Fibroblast of skin of left quadriceps (primary cell): ENCODE measurements at regions not wholly inside any gene's neighbourhood (a gene's known extent, or its start where the extent isn't known, plus 50 kb on each side); places are given as distances from the start of the nearest gene placed in this dataset.
A peak's percentile ranks its signal among the peaks of the same experiment; 100 is the strongest.

Source experiments
- DNase-seq, 2 experiments: peaks; one replicate each; pipeline ENCODE4 v3.0.0-alpha.2; 2013; ENCODE audit warnings: low read depth in 2 of 2

DNA sequence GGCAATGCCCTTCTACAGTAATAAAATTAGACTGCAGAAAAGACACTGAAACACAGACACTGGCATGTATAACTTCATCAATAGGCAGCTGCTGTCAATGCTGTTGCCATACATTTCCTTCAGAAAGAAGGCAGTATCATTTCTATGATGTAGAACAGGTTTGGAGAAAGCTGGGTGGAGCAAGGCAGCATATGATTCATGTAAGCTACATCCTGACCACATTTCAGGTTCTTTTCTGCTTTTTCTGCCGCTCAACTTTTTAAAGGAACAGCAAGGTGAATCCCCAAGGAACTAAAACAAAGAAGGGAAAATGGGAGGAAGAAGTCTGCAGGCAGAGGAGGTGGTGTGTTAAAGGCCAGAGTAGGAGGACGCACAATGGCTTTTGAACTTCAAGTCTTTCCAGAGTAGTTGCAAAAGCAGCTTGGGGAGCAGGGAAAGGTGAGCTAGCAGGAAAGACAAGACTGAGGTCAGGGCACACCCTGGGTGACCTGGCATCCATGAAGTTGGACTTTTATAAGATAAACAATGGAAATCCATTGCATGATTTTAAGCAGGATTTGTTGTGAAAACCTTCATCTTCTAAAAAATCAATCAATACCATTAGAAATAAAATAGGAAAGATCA lies 142.1 kb downstream of the MED10 start:
- no peak for DNase-seq

GRCh38 chr5:6235726-6236125 lies 142.6 kb downstream of the MED10 start:
- no peak for DNase-seq

DNA sequence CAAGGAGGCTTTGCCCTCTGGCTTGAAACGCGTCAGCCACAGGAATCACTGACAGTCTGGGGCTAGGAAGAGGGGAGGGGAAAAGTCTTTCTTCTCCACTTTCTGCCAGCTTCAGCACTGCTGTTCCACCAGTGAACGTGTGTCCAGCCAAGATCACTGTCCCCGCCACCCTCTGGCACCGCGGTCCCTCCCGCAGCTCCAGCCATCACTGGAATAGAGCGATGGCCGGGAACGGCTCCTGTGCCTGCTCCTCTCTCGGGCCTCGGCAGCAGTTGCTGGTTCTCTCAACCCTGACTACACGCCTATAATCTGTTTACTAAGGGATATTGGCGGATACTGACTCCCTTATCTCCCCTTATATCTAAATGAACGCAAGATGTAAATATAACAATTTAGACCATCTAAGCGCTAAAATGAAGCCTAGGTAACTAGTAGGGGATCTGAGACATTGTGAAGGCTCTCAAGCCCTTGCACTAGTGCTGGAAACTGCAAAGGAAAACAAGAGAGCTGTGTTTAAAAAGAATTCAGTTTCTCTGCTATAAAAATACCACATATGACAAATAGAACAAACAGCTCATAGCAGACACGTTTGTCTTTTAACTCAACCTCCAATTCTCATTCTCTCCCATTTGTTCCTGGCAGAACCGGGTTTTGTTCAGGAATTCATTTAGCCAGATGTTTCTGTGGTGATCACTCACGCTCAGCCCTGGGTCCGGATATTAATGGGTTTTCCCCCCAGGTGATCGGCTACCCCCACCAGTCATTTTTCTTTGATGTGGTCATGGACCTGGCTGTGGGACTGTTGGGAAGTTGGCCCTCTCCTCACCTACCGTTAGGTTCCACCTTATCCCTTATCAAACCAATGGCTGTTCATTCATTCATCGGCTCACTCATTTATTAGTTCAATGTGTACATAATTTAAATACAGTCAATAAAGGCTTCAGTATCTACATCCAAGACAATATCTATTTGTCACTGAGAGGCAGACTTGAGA lies 149.8 kb downstream of the MED10 start:
- no peak for DNase-seq

- no peak for DNase-seq
Measured at GRCh38 chr5:6225121-6225607, 153.2 kb downstream of the MED10 start.

- DNase-seq = no peak
Measured at GRCh38 chr5:6224406-6224805, 153.9 kb downstream of the MED10 start.

GRCh38 chr5:6222899-6223298 lies 155.4 kb downstream of the MED10 start:
- no peak for DNase-seq

DNA sequence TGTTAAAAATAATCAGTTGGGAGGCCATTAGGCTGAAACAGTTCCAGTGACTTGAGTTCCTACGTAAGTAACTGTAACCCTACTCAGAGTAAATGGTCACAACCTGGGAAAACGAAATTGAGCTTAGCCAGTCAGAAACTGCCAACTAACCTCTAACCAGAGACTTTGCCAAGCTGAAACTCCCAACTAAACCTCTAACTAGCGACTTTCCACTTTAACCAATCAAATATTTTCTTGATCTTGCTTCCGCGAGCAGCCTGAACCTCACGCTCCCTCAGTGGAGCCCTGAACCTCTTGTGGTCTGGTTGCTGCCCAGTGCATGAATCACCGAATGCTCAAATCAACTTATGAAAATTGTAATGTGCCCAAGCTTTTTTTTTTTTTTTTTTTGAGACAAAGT lies 156.2 kb downstream of the MED10 start:
- no peak for DNase-seq

DNA sequence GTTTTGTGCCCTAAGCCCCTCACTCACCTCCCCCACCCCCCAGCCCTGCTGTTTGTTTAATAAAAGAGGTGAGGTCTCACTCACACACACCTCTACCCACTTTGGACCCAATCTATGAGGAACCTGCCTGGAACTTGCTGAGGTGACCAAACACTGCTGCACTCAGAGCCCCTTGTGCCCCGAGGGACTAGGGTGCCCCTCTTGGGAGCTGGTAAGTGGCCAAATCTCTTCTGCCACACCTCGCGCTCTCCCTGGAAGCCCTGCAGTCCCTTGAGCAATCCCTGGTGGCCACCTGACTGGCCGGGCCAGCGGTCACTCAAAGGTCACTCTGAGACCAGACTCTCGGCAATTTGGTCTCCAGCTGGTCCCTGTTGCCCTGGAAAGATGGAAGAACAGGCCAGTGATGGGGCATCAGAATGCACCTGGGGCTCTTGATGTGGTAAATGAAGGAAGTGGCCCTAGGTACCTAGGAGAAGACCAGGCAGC lies 157.2 kb downstream of the MED10 start:
- no peak for DNase-seq

DNA sequence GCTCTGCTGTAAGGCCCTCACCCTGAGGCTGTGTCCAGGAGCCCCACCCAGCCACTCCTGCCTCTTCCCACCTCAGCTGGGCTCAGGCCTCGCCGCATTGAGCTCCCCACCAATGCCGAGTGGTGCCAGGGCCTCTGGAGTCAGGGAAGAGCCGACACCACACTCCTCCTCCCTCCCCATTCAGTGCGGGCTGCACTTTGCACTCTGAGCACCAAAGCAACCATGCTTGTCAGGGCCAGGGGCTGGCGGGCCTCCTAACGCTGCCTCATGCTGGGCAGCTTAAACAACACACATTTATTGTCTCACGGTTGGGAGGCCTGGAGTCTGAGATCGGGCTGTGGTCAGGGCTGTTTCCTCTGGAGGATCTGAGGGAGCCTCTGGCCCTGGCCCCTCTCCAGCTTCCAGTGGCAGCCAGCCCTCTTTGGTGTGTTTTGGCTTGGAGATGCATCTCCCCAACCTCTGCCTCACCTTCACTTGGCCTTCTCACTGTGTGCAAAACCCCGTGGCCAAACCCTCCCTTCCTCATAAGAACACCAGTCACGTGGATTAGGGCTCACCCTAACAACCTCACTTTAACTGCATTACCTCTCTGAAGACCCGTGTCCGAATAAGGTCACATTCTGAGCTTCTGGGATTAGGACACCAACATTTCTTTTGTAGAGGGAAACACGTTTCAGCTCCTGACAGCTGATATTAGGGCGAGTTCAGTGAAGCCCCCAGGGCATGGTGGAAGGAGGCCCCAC lies 157.8 kb downstream of the MED10 start:
- DNase-seq = no peak

- DNase-seq = no peak
Measured at GRCh38 chr5:6218517-6218916, 159.8 kb downstream of the MED10 start.

- no peak for DNase-seq
Measured at GRCh38 chr5:6218116-6218515, 160.2 kb downstream of the MED10 start.

DNA sequence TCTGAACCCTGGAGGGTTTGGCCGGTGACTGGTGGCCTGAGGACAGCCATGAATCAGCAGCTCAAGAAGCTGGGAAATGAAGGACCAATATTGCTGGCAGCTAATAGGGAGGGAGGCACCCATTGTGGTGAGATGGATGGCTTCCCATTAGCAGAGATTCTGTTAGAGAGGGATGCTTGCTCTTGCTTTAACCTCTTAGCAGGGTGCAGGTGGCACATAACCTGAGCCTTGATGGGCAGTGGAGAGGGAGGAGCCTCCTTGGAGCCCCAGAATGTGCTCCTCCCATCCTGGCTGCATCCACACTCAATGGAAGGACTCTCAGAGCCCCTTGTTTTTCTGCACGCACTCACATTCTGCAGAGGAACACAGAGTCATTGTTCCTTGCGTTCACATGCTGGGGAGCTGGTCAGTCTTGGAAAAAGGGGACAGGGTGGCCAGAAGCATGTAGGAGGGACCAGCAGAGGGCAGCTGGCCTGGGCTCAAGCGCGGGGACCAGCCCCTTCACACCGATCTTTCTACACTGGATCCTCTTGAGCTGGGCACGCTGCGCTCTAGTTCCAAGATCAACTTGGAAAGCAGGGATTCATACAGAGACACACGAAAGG lies 161.8 kb downstream of the MED10 start:
- no peak for DNase-seq

GRCh38 chr5:6215891-6216290 lies 162.5 kb downstream of the MED10 start:
- DNase-seq = no peak

DNA sequence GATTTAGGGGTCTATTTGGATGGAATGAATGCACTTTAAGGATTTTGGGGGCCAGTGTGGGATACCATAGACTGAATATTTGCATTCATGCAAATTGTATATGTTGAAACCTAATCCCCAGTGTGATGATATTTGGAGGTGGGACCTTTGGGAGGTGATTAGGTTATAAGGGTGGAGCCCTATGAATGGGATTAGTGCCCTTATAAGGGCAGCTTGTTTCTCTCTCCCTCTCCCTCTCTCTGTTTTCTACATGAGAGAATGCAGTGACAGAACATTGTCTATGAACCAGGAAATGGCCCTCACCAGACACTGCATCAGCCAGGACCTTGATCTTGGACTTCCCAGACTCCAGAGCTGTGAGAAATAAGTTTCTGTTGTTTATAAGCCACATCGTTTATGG lies 166.1 kb downstream of the MED10 start:
- no peak for DNase-seq

DNA sequence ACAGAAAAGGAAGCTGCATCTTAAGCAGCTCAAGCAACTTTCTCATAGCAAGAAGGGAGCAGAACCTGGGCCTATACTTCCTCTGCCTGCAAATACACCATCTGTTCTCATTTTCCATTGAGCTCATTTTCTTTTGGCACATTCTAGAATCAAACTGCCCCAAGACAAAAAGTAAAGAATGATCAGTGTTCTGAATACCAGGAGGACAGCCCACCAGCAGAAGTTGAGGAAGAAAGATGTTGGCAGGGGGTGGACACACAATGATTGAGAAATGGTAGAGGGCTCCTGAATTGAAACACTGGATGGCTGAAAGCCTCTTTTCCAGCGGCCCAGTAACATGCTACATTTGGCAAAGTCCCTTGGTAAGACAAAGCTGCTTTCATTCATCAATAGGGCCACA lies 171.8 kb downstream of the MED10 start:
- DNase-seq = no peak

GRCh38 chr5:6202968-6203365 lies 175.4 kb downstream of the MED10 start:
- no peak for DNase-seq

- no peak for DNase-seq
Measured at GRCh38 chr5:6202149-6202967, 176.0 kb downstream of the MED10 start.

GRCh38 chr5:6201631-6202030 lies 176.7 kb downstream of the MED10 start:
- peak; percentile 31 to 43 for DNase-seq

- DNase-seq = no peak
Measured at GRCh38 chr5:6198531-6198930, 179.8 kb downstream of the MED10 start.

DNA sequence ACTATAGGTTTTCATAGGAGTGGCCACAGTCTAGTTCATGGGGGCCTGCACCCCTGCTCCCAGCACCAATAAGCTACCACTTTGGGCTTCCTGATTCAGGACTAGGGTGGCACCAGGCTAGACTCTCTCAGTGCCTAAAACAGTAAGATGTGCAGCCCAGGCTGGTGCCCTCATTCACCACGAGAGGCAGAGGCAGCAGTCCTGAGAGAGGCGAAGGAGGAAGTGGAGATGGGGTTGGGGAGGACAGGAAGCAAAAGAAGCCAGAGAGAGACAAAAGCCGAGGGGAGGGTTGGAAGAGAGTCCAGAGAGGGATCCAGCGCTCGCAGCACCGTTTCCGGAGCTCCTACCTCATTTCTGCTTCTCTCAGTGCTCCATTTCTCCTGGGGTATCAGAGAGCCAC lies 180.9 kb downstream of the MED10 start:
- DNase-seq = no peak
